Cardiac fibroblast (primary cell): ENCODE measurements at regions not wholly inside any gene's neighbourhood (a gene's known extent, or its start where the extent isn't known, plus 50 kb on each side); places are given as distances from the start of the nearest gene placed in this dataset.

Experiments
- DNase-seq, 2 donors: peaks; one replicate each; pipeline versions ENCODE4 v3.0.0 to v3.0.0-alpha.2; 2010; ENCODE audit warnings: low read depth in 2 of 2
- H3K4me3 ChIP-seq, 2 donors: replicated peaks in 1 of 2; 1 replicate in 1 of 2; 2 replicates in 1 of 2; pipeline ENCODE4 v1.5.1; 2011; ENCODE audit warnings: low read depth in 2 of 2, low read length in 2 of 2, mild to moderate bottlenecking in 2 of 2, moderate library complexity in 1 of 2
- TF ChIP-seq, protein P1 (sequence below): IDR thresholded peaks from one replicate; pipeline ENCODE4 v1.5.1; 2011; ENCODE audit warnings: low read depth, mild to moderate bottlenecking, low read length, inconsistent platforms

- no peak overlapping the region for H3K4me3 ChIP-seq
- TF ChIP-seq, protein P1, sequence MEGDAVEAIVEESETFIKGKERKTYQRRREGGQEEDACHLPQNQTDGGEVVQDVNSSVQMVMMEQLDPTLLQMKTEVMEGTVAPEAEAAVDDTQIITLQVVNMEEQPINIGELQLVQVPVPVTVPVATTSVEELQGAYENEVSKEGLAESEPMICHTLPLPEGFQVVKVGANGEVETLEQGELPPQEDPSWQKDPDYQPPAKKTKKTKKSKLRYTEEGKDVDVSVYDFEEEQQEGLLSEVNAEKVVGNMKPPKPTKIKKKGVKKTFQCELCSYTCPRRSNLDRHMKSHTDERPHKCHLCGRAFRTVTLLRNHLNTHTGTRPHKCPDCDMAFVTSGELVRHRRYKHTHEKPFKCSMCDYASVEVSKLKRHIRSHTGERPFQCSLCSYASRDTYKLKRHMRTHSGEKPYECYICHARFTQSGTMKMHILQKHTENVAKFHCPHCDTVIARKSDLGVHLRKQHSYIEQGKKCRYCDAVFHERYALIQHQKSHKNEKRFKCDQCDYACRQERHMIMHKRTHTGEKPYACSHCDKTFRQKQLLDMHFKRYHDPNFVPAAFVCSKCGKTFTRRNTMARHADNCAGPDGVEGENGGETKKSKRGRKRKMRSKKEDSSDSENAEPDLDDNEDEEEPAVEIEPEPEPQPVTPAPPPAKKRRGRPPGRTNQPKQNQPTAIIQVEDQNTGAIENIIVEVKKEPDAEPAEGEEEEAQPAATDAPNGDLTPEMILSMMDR = no peak
- DNase-seq = no peak
Observed at GRCh38 chr5:159821461-159821940, 94.8 kb upstream of the ADRA1B start.

GRCh38 chr5:159824188-159825161 is 91.8 kb upstream of the ADRA1B start:
- TF ChIP-seq, protein P1 = no peak
- peak in 1 of 2 donors; percentile 25 for DNase-seq
- H3K4me3 ChIP-seq = no peak overlapping the region

GRCh38 chr5:159825551-159826051 is 90.7 kb upstream of the ADRA1B start:
- H3K4me3 ChIP-seq = no peak overlapping the region
- TF ChIP-seq, protein P1 = no peak
- DNase-seq = peak; percentile 27 to 52

GRCh38 chr5:159826351-159827214 is 89.7 kb upstream of the ADRA1B start:
- H3K4me3 ChIP-seq = no peak overlapping the region
- peak; percentile 80 to 91 for DNase-seq
- TF ChIP-seq, protein P1 = no peak

DNA sequence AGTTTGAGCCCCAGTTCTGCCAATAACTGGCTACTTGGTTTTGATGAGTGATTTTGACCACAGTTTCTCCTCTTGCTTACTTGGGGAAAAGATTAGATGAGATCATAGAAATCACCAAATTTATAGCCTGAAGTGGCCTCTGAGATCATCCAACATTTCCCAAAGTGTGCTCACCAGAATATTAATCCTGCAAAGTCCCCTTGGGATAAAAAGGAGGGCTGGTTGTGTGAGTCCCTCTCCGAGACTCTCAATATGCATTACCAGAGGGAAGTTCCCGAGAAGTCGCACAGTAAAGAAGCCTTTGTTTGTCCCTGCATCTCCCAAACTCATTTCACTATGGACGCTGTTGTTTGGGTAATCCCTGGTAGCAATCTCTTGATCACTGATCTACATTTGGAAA is 88.4 kb upstream of the ADRA1B start:
- no peak overlapping the region for H3K4me3 ChIP-seq
- TF ChIP-seq, protein P1 = no peak
- no peak for DNase-seq

GRCh38 chr5:159832073-159832472 is 84.2 kb upstream of the ADRA1B start:
- TF ChIP-seq, protein P1 = no peak
- no peak overlapping the region for H3K4me3 ChIP-seq
- no peak for DNase-seq
